IMR-90 (cell line): ENCODE measurements at regions not wholly inside any gene's neighbourhood (a gene's known extent, or its start where the extent isn't known, plus 50 kb on each side); places are given as distances from the start of the nearest gene placed in this dataset.

Experiments used
- ATAC-seq: fragments of 200-7000 bp; cut with Tn5 transposase; 2 replicates; pipeline ENCODE4 v1.9.1; 2020; ENCODE audit warnings: low read depth, mild to moderate bottlenecking, moderate library complexity
- BruUV-seq: library from RNA; stranded (reverse); fragments of 400-500 nt; replicated peaks from 2 replicates; lab custom pipeline; 2021; lab: Mats Ljungman, UMichigan
- CTCF ChIA-PET: fragments of 300-600 bp; formaldehyde crosslinking; extraction: SDS; loops from one replicate; lab custom pipeline; 2021; ENCODE audit warnings: antibody characterized with exemption; lab: Yijun Ruan, JAX
- POLR2A ChIA-PET: fragments of 300-600 bp; sonication (Branson Sonifier 250); formaldehyde crosslinking; loops from one replicate; lab custom pipeline; 2022; ENCODE audit warnings: antibody characterized with exemption; ENCODE audit not compliant: unreplicated experiment; lab: Charles Lee
- DNase-seq: peaks from one replicate; pipeline ENCODE4 v3.0.0; 2013
- H2AFZ ChIP-seq: replicated peaks from 2 replicates; pipeline ENCODE3; 2013; ENCODE audit warnings: low read length, mild to moderate bottlenecking; ENCODE audit not compliant: poor library complexity
- H2AK5ac ChIP-seq: 2 replicates; pipeline ENCODE4 v1.6.1; 2013; ENCODE audit warnings: low read depth, low read length, inconsistent platforms
- H2AK9ac ChIP-seq: replicated peaks from 2 replicates; pipeline ENCODE3; 2013; ENCODE audit warnings: mild to moderate bottlenecking, low read depth, low read length, moderate library complexity; ENCODE audit not compliant: poor library complexity
- H2BK120ac ChIP-seq: 2 replicates; pipeline ENCODE4 v1.6.1; 2013; ENCODE audit warnings: low read depth, low read length, inconsistent platforms
- H2BK15ac ChIP-seq: 3 replicates; pipeline ENCODE4 v1.6.1; 2013; ENCODE audit warnings: low read depth, low read length, inconsistent platforms
- H2BK20ac ChIP-seq: 2 replicates; pipeline ENCODE4 v1.6.1; 2013; ENCODE audit warnings: low read depth, mild to moderate bottlenecking, inconsistent platforms, low read length, moderate library complexity
- H2BK5ac ChIP-seq: 2 replicates; pipeline ENCODE4 v1.6.1; 2013; ENCODE audit warnings: mild to moderate bottlenecking, low read depth, low read length, inconsistent platforms; ENCODE audit not compliant: poor library complexity, severe bottlenecking
- H3K14ac ChIP-seq: replicated peaks from 2 replicates; pipeline ENCODE4 v1.6.1; 2013; ENCODE audit warnings: low read depth, low read length, inconsistent platforms
- H3K18ac ChIP-seq: 2 replicates; pipeline ENCODE4 v1.6.1; 2013; ENCODE audit warnings: low read depth, low read length, control low read depth
- H3K23ac ChIP-seq: 2 replicates; pipeline ENCODE4 v1.6.1; 2013; ENCODE audit warnings: low read depth, low read length, inconsistent platforms
- H3K27ac ChIP-seq: 2 replicates; pipeline ENCODE4 v1.5.1; 2013; ENCODE audit warnings: mild to moderate bottlenecking, control low read depth, low read length; ENCODE audit not compliant: insufficient read depth
- H3K27me3 ChIP-seq: 2 replicates; pipeline ENCODE4 v1.6.1; 2013; ENCODE audit warnings: low read length; ENCODE audit not compliant: control insufficient read depth, insufficient read depth
- H3K36me3 ChIP-seq: 2 replicates; pipeline ENCODE4 v1.6.1; 2013; ENCODE audit warnings: low read length, mixed read lengths; ENCODE audit not compliant: control insufficient read depth, insufficient read depth
- H3K4ac ChIP-seq: 2 replicates; pipeline ENCODE4 v1.6.1; 2013; ENCODE audit warnings: low read depth, low read length, inconsistent platforms
- H3K4me1 ChIP-seq: 2 replicates; pipeline ENCODE4 v1.6.1; 2013; ENCODE audit warnings: low read length, mixed read lengths; ENCODE audit not compliant: control insufficient read depth, insufficient read depth
- H3K4me2 ChIP-seq: 2 replicates; pipeline ENCODE4 v1.6.1; 2013; ENCODE audit warnings: low read depth, mild to moderate bottlenecking, control low read depth, low read length, moderate library complexity
- H3K4me3 ChIP-seq: 2 replicates; pipeline ENCODE4 v1.5.1; 2013; ENCODE audit warnings: low read depth, mild to moderate bottlenecking, control low read depth, low read length, moderate library complexity; ENCODE audit not compliant: insufficient read depth
- H3K56ac ChIP-seq: 2 replicates; pipeline ENCODE4 v1.6.1; 2013; ENCODE audit warnings: low read length, inconsistent platforms; ENCODE audit not compliant: insufficient read depth; ENCODE audit errors: extremely low read depth
- H3K79me1 ChIP-seq, 2 experiments: 2 replicates each; pipeline ENCODE4 v1.6.1; 2013; ENCODE audit warnings: low read length in 2 of 2, inconsistent platforms in 1 of 2, low read depth in 1 of 2
- H3K9ac ChIP-seq: 2 replicates; pipeline ENCODE4 v1.6.1; 2013; ENCODE audit warnings: low read depth, low read length, control low read depth
- H3K9me1 ChIP-seq: 2 replicates; pipeline ENCODE4 v1.6.1; 2013; ENCODE audit warnings: low read length, inconsistent platforms; ENCODE audit not compliant: insufficient read depth
- H3K9me3 ChIP-seq: 2 replicates; pipeline ENCODE4 v1.6.1; 2013; ENCODE audit warnings: low read length; ENCODE audit not compliant: control insufficient read depth, insufficient read depth
- H4K20me1 ChIP-seq: 2 replicates; pipeline ENCODE4 v1.6.1; 2013; ENCODE audit warnings: low read length, inconsistent platforms; ENCODE audit not compliant: insufficient read depth
- H4K5ac ChIP-seq: 2 replicates; pipeline ENCODE4 v1.6.1; 2013; ENCODE audit warnings: mild to moderate bottlenecking, low read depth, low read length, control low read depth
- H4K8ac ChIP-seq, 2 experiments: 2 replicates each; pipeline ENCODE4 v1.6.1; 2013; ENCODE audit warnings: low read depth in 2 of 2, low read length in 2 of 2, control low read depth in 1 of 2, inconsistent platforms in 1 of 2
- H4K91ac ChIP-seq: 2 replicates; pipeline ENCODE4 v1.6.1; 2013; ENCODE audit warnings: low read depth, low read length, inconsistent platforms; ENCODE audit not compliant: insufficient read depth
- BHLHE40 ChIP-seq: fragments of 150-350 bp; IDR thresholded peaks from 2 replicates; pipeline ENCODE4 v1.6.1; 2016; ENCODE audit warnings: mild to moderate bottlenecking, low read depth, low read length
- CHD1 ChIP-seq: IDR thresholded peaks from 2 replicates; pipeline ENCODE4 v1.6.1; 2012; ENCODE audit warnings: low read depth, low read length, improper control_type of control experiment
- MAZ ChIP-seq: IDR thresholded peaks from 2 replicates; pipeline ENCODE4 v1.6.1; 2012; ENCODE audit warnings: low read depth, mild to moderate bottlenecking, low read length, improper control_type of control experiment, moderate library complexity, borderline replicate concordance
- NFE2L2 ChIP-seq: fragments of 150-350 bp; IDR thresholded peaks from 2 replicates; pipeline ENCODE4 v1.6.1; 2016; ENCODE audit warnings: low read depth, mild to moderate bottlenecking, low read length
- WGBS, 2 experiments: methylation state at CpG; one replicate each; pipeline versions ENCODE4 v1.1.5 to v1.1.7; 2013; ENCODE audit warnings: missing lambda C conversion rate in 2 of 2; ENCODE audit not compliant: insufficient read length in 1 of 2; ENCODE audit errors: extremely low coverage in 2 of 2; 5-methylcytosine and 5-hydroxymethylcytosine counted together
- dilution Hi-C: fragments of 300-500 bp; cut with HindIII; formaldehyde crosslinking; loops from one replicate; pipeline ENCODE4 v1.14.3; 2018; ENCODE audit warnings: low sequenced_read_pairs; ENCODE audit not compliant: unreplicated experiment
- in situ Hi-C: fragments of 300-500 bp; cut with MboI; formaldehyde crosslinking; loops from 3 replicates; pipeline ENCODE4 v1.14.3; 2019; ENCODE audit warnings: low sequenced_read_pairs, inconsistent platforms, mixed read lengths
- intact Hi-C: fragments of 100-400 bp; cut with micrococcal nuclease; formaldehyde crosslinking; loops from 2 replicates; pipeline ENCODE4 v1.10.0; 2022

DNA sequence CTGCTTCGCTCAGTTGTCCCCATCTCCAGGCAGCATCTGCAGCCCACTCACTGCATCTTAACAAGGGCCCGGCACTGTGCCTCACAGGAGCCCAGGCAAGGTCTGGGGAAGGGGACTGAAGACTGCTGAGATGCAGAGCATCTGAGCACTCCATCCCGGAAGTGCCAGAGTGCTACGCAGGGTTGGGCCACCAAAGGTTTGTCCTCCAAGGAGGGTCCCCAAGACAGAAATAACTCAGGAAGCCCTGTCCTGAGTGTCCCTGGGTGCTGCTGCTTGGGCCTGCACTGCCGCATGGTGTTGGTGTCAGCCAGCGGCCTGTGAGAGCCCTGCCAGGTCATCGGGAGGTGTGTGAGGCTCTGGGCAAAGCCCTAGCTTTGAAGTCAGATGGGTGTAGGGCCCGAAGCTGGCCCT, 288.2 kb upstream of the ZMIZ1 start:
- H4K8ac ChIP-seq, result no peak overlapping the region
- no peak overlapping the region for H3K14ac ChIP-seq
- H2AK9ac ChIP-seq, result no peak overlapping the region
- H2AFZ ChIP-seq, result no peak overlapping the region
- no peak overlapping the region for H3K18ac ChIP-seq
- no peak overlapping the region for H2AK5ac ChIP-seq
- BruUV-seq, result no TSS peak
- H3K4me3 ChIP-seq, result no peak overlapping the region
- CTCF ChIA-PET, result no interaction called here
- peaks cover 6% of the 10 kb centered on the region; the same call in 1 of the 2 replicates for H3K4me1 ChIP-seq
- no peak overlapping the region for H2BK5ac ChIP-seq
- no peak overlapping the region for H2BK20ac ChIP-seq
- peaks cover 17% of the 10 kb centered on the region for H3K27me3 ChIP-seq
- DNase-seq (no peak), ATAC-seq (no peak)
- H4K5ac ChIP-seq, result no peak overlapping the region
- H3K9ac ChIP-seq, result no peak overlapping the region
- H4K20me1 ChIP-seq, result no peaks in the 10 kb centered on the region
- no peak overlapping the region for H2BK15ac ChIP-seq
- H3K23ac ChIP-seq, result no peak overlapping the region
- H4K91ac ChIP-seq, result no peak overlapping the region
- no peak overlapping the region for H2BK120ac ChIP-seq
- H3K36me3 ChIP-seq, result no peaks in the 10 kb centered on the region
- H3K9me3 ChIP-seq, result peaks cover 11% of the 10 kb centered on the region
- no peak overlapping the region for H3K56ac ChIP-seq
- POLR2A ChIA-PET, result interaction anchor here (0.6 kb wide), 1 partner anchor 10 kb away, joined by 3 read pairs; no protein-coding TSS in a partner anchor
- H3K4ac ChIP-seq, result no peak overlapping the region
- no peak overlapping the region for H3K4me2 ChIP-seq
- no peaks in the 10 kb centered on the region for H3K79me1 ChIP-seq
- TF ChIP-seq BHLHE40 (no peak), NFE2L2 (no peak), CHD1 (no peak), MAZ (no peak)
- no peak overlapping the region for H3K27ac ChIP-seq
- intact Hi-C loops (no loop called here), dilution Hi-C loops (no loop called here), in situ Hi-C loops (no loop called here)
- WGBS, 2 experiments, result no CpG with 5 or more reads among the region's 8 CpGs
- no peaks in the 10 kb centered on the region for H3K9me1 ChIP-seq
